ENCODE measurements at regions not wholly inside any gene's neighbourhood (a gene's known extent, or its start where the extent isn't known, plus 50 kb on each side); places are given as distances from the start of the nearest gene placed in this dataset.

DNA sequence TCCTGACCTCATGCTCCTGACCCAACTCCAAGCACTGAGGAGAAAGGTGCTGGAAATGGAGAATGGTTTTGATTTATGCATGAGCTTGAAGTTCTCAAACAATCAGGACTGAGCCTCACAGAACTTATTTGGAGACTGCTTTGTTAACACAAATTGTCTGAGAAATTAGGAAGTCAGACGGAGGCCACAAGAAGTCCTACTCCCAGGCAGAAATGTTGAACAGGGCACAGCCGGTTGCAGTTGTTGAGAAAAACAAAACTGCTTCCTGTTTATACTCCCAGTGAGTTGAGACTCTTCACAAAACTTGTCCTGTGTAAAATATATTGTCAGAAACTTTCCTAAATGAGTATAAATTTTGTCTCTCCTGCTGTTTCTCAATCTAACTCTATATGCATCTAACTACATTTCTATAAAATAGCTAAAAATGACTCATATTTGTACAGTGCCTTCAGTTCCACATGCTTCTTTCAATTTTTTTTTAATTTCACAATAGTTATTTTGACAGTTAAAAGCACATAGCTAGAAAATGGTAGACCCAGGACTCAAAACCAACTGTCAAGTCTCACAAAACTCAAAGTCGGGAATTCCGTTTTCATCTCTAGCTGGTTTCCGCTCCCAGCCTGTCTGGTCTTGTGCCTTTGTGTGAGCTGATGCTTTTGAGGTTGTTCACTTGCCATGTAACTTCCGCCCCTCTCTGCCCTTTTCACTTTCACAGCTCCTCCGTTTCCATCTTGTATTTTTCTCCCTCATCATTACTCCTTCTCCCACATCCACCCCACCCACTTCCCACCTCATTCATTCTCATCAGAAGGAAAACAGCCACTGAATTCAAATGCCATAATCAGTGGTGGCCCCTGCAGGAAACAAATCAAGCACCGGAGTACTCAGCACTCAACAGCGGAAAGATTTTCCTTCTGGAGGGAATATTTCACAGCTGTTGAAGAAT lies 215.0 kb downstream of the SUCLG1 start:
- TF ChIP-seq, protein P1, sequence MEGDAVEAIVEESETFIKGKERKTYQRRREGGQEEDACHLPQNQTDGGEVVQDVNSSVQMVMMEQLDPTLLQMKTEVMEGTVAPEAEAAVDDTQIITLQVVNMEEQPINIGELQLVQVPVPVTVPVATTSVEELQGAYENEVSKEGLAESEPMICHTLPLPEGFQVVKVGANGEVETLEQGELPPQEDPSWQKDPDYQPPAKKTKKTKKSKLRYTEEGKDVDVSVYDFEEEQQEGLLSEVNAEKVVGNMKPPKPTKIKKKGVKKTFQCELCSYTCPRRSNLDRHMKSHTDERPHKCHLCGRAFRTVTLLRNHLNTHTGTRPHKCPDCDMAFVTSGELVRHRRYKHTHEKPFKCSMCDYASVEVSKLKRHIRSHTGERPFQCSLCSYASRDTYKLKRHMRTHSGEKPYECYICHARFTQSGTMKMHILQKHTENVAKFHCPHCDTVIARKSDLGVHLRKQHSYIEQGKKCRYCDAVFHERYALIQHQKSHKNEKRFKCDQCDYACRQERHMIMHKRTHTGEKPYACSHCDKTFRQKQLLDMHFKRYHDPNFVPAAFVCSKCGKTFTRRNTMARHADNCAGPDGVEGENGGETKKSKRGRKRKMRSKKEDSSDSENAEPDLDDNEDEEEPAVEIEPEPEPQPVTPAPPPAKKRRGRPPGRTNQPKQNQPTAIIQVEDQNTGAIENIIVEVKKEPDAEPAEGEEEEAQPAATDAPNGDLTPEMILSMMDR (IDR thresholded peaks at IDR 0.05), result no peak
- TF ChIP-seq POLR2A (IDR thresholded peaks at IDR 0.05), result no peak

Measured in heart left ventricle (tissue), 13 donors.